ENCODE measurements at regions not wholly inside any gene's neighbourhood (a gene's known extent, or its start where the extent isn't known, plus 50 kb on each side); places are given as distances from the start of the nearest gene placed in this dataset.

GRCh38 chr4:11549525-11549924 is 120.8 kb upstream of the HS3ST1 start (continued):
- TF ChIP-seq ZNF629 (CRISPR knock-in tag; conservative IDR thresholded peaks at IDR 0.05) (no peak), ZNF546 (CRISPR knock-in tag; conservative IDR thresholded peaks at IDR 0.05) (no peak), ZNF282 (IDR thresholded peaks at IDR 0.05; ENCODE audit: partially characterized antibody) (no peak), HCFC1 (IDR thresholded peaks at IDR 0.05; ENCODE audit: low read depth, low read length) (no peak), PHF5A (CRISPR knock-in tag; IDR thresholded peaks at IDR 0.05; ENCODE audit: low read depth, unreplicated experiment) (no peak), TBX3 (IDR thresholded peaks at IDR 0.05; ENCODE audit: borderline replicate concordance) (no peak)
- TF ChIP-seq, protein P1, sequence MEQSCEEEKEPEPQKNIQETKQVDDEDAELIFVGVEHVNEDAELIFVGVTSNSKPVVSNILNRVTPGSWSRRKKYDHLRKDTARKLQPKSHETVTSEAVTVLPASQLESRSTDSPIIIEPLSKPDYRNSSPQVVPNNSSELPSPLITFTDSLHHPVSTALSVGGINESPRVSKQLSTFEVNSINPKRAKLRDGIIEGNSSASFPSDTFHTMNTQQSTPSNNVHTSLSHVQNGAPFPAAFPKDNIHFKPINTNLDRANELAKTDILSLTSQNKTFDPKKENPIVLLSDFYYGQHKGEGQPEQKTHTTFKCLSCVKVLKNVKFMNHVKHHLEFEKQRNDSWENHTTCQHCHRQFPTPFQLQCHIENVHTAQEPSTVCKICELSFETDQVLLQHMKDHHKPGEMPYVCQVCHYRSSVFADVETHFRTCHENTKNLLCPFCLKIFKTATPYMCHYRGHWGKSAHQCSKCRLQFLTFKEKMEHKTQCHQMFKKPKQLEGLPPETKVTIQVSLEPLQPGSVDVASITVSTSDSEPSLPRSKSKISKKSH (CRISPR knock-in tag; IDR thresholded peaks at IDR 0.05; ENCODE audit: borderline replicate concordance): no peak
- TF ChIP-seq, protein P2, sequence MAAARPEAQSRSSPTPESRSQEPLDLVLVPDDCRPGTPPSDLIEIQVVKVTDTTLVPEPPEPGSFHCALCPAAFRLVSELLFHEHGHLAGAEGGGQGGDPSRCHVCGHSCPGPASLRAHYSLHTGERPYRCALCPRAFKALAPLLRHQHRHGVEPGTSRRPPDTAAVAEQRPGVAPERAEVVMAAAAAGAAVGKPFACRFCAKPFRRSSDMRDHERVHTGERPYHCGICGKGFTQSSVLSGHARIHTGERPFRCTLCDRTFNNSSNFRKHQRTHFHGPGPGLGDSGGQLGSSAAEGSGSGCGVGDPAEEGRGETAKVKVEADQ (CRISPR knock-in tag; IDR thresholded peaks at IDR 0.05; ENCODE audit: borderline replicate concordance): no peak

DNA sequence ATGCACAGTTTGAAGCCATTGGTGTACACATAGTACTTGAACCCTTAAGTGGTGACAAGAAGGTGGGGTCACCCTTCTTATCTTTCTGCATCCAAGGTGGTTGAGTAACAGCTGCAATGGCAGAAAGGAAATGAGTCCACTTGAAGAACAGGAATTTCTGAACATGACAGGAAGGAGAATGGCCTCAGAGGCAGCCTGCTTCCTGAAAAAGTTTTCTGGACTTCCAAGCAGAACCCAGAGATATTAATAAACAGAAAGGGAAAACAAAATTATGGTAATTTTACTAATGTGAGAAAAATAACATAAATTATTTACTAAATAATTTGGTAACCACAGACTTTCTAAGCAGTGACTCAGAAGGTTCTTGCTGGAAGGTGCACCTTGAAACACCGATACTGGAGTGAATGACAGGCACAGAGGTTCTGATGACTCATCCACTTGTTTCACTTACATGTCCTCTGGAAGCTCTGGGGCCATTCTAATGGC is 119.9 kb upstream of the HS3ST1 start:
- WGBS (ENCODE audit: low lambda C conversion rate): 5% methylated on average over 1 of the region's 1 CpG
- no peaks in the 10 kb centered on the region for H3K4me1 ChIP-seq (ENCODE audit: insufficient read depth, low read length)
- DNase-seq (ENCODE audit: low spot score): no peak
- FAIRE-seq: no peak
- H3K27me3 ChIP-seq (ENCODE audit: control insufficient read depth in 1 of 2, insufficient read depth in 2 of 2, low read length in 2 of 2): no peaks in the 10 kb centered on the region
- in situ Hi-C loops (cut with HindIII; ENCODE audit: extremely low pct_ligation_motif_present, low pct_unique_long_range_greater_than_20kb) (no loop called here), intact Hi-C loops (cut with micrococcal nuclease; ENCODE audit: unreplicated experiment) (no loop called here)
- ATAC-seq: no peak
- H3K9ac ChIP-seq (ENCODE audit: insufficient read depth, low read depth, low read length): no peak overlapping the region
- no peaks in the 10 kb centered on the region for H4K20me1 ChIP-seq (ENCODE audit: insufficient read depth, low read length)
- H3K9me3 ChIP-seq (ENCODE audit: low read length): peaks cover 48% of the 10 kb centered on the region
- ChIA-PET CTCF (ENCODE audit: low intra/inter-chr PET ratio, low total read pairs) (no interaction called here), POLR2A (no interaction called here)
- no peaks in the 10 kb centered on the region for H3K79me2 ChIP-seq (ENCODE audit: insufficient read depth, low read length)
- H3K36me3 ChIP-seq (replicated peaks in 1 of 2; ENCODE audit: control insufficient read depth in 1 of 2, insufficient read depth in 2 of 2, low read length in 2 of 2): no peaks in the 10 kb centered on the region
- H2AFZ ChIP-seq (ENCODE audit: low read length): no peak overlapping the region
- no peak overlapping the region for H3K27ac ChIP-seq (ENCODE audit: extremely low read length, insufficient read depth, low read length)
- no TSS peak for BruUV-seq (replicated peaks)
- no peak overlapping the region for H3K4me2 ChIP-seq (ENCODE audit: low read depth, low read length)
- no peak overlapping the region for H3K4me3 ChIP-seq (replicated peaks in 1 of 3; ENCODE audit: insufficient read depth in 1 of 3, low read depth in 2 of 3, low read length in 3 of 3)
- no peak for TF ChIP-seq ZFP91 (CRISPR knock-in tag; IDR thresholded peaks at IDR 0.05; ENCODE audit: borderline replicate concordance)
- no peak for TF ChIP-seq MIXL1 (CRISPR knock-in tag; IDR thresholded peaks at IDR 0.05)
- no peak for TF ChIP-seq ZNF781 (CRISPR knock-in tag; IDR thresholded peaks at IDR 0.05; ENCODE audit: borderline replicate concordance, not compliant biosample characterization)
- no peak for TF ChIP-seq PCBP2 (optimal IDR thresholded peaks at IDR 0.05; ENCODE audit: low read depth, low read length, poor library complexity, severe bottlenecking)
- TF ChIP-seq ADNP (CRISPR knock-in tag; IDR thresholded peaks at IDR 0.05): no peak
- TF ChIP-seq, protein P3, sequence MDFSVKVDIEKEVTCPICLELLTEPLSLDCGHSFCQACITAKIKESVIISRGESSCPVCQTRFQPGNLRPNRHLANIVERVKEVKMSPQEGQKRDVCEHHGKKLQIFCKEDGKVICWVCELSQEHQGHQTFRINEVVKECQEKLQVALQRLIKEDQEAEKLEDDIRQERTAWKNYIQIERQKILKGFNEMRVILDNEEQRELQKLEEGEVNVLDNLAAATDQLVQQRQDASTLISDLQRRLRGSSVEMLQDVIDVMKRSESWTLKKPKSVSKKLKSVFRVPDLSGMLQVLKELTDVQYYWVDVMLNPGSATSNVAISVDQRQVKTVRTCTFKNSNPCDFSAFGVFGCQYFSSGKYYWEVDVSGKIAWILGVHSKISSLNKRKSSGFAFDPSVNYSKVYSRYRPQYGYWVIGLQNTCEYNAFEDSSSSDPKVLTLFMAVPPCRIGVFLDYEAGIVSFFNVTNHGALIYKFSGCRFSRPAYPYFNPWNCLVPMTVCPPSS (IDR thresholded peaks at IDR 0.05): no peak
- TF ChIP-seq, protein P4, sequence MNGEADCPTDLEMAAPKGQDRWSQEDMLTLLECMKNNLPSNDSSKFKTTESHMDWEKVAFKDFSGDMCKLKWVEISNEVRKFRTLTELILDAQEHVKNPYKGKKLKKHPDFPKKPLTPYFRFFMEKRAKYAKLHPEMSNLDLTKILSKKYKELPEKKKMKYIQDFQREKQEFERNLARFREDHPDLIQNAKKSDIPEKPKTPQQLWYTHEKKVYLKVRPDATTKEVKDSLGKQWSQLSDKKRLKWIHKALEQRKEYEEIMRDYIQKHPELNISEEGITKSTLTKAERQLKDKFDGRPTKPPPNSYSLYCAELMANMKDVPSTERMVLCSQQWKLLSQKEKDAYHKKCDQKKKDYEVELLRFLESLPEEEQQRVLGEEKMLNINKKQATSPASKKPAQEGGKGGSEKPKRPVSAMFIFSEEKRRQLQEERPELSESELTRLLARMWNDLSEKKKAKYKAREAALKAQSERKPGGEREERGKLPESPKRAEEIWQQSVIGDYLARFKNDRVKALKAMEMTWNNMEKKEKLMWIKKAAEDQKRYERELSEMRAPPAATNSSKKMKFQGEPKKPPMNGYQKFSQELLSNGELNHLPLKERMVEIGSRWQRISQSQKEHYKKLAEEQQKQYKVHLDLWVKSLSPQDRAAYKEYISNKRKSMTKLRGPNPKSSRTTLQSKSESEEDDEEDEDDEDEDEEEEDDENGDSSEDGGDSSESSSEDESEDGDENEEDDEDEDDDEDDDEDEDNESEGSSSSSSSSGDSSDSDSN (CRISPR knock-in tag; IDR thresholded peaks at IDR 0.05): no peak

All from HepG2 (cell line).